Endothelial cell of umbilical vein (primary cell): ENCODE measurements at regions not wholly inside any gene's neighbourhood (a gene's known extent, or its start where the extent isn't known, plus 50 kb on each side); places are given as distances from the start of the nearest gene placed in this dataset.

Source experiments
- BruUV-seq: library from RNA; stranded (reverse); fragments of 400-500 nt; replicated peaks from 2 replicates; lab custom pipeline; 2021; lab: Mats Ljungman, UMichigan
- CTCF ChIA-PET: fragments of 300-600, 350-600 bp; sonication (Branson Sonifier 250); formaldehyde crosslinking; loops from one replicate; lab custom pipeline; 2021; ENCODE audit warnings: antibody characterized with exemption, inconsistent platforms; lab: Charles Lee
- POLR2A ChIA-PET: fragments of 300-600, 350-600 bp; sonication (Branson Sonifier 250); formaldehyde crosslinking; loops from one replicate; lab custom pipeline; 2021; ENCODE audit warnings: antibody characterized with exemption, inconsistent platforms; lab: Charles Lee
- DNase-seq: peaks from one replicate; pipeline ENCODE4 v3.0.0-alpha.2; 2011; ENCODE audit warnings: low read depth, low spot score
- FAIRE-seq: peaks from 2 replicates; lab custom pipeline; 2011; peaks lifted over from hg19 to GRCh38; lab: Jason Lieb, UNC
- H2AFZ ChIP-seq: 2 replicates; pipeline ENCODE4 v1.6.0; 2012; ENCODE audit warnings: low read depth, low read length, control low read depth, inconsistent platforms
- H3K27ac ChIP-seq: 2 replicates; pipeline ENCODE4 v1.5.1; 2011; ENCODE audit warnings: low read depth, mild to moderate bottlenecking, control low read depth, low read length, moderate library complexity; ENCODE audit not compliant: insufficient read depth
- H3K27me3 ChIP-seq, 2 experiments: 2 replicates each; pipeline versions ENCODE4 v1.6.0 to v1.6.1; 2011; ENCODE audit warnings: low read length in 2 of 2, mixed read lengths in 1 of 2; ENCODE audit not compliant: control insufficient read depth in 2 of 2, insufficient read depth in 2 of 2
- H3K36me3 ChIP-seq, 2 experiments: 2 replicates in 1 of 2; 3 replicates in 1 of 2; pipeline ENCODE4 v1.5.1; 2011; ENCODE audit warnings: low read length in 2 of 2, mild to moderate bottlenecking in 1 of 2, moderate library complexity in 1 of 2; ENCODE audit not compliant: control insufficient read depth in 2 of 2, insufficient read depth in 2 of 2; ENCODE audit errors: extremely low read depth in 1 of 2
- H3K4me1 ChIP-seq: 3 replicates; pipeline ENCODE4 v1.5.1; 2011; ENCODE audit warnings: mild to moderate bottlenecking, low read length; ENCODE audit not compliant: control insufficient read depth, insufficient read depth; ENCODE audit errors: extremely low read depth
- H3K4me2 ChIP-seq: 2 replicates; pipeline ENCODE4 v1.6.1; 2011; ENCODE audit warnings: low read length, control low read depth, mixed read lengths; ENCODE audit not compliant: insufficient read depth
- H3K4me3 ChIP-seq, 3 experiments: fragments of 200-600 bp in 1 of 3; sonication (generic), shearing (Covaris generic) in 1 of 3; replicated peaks in 1 of 3; 2 replicates each; pipeline ENCODE4 v1.5.1; 2011 to 2016; ENCODE audit warnings: control low read depth in 3 of 3, low read length in 3 of 3, mild to moderate bottlenecking in 2 of 3, inconsistent platforms in 1 of 3, low read depth in 1 of 3, moderate library complexity in 1 of 3; ENCODE audit not compliant: insufficient read depth in 1 of 3
- H3K79me2 ChIP-seq: 2 replicates; pipeline ENCODE4 v1.6.0; 2012; ENCODE audit warnings: low read length, inconsistent platforms; ENCODE audit not compliant: control insufficient read depth, insufficient read depth
- H3K9ac ChIP-seq: replicated peaks from 2 replicates; pipeline ENCODE3; 2011; ENCODE audit warnings: low read length, control low read depth; ENCODE audit not compliant: insufficient read depth; ENCODE audit errors: extremely low read depth
- H3K9me1 ChIP-seq: replicated peaks from 3 replicates; pipeline ENCODE4 v1.6.0; 2011; ENCODE audit warnings: mild to moderate bottlenecking, low read length; ENCODE audit not compliant: control insufficient read depth, insufficient read depth; ENCODE audit errors: extremely low read depth
- H3K9me3 ChIP-seq: replicated peaks from 2 replicates; pipeline ENCODE4 v1.5.1; 2012; ENCODE audit warnings: low read length, inconsistent platforms; ENCODE audit not compliant: control insufficient read depth, insufficient read depth
- H4K20me1 ChIP-seq: replicated peaks from 2 replicates; pipeline ENCODE3; 2011; ENCODE audit warnings: mild to moderate bottlenecking, low read length; ENCODE audit not compliant: control insufficient read depth, insufficient read depth; ENCODE audit errors: extremely low read depth
- CTCF ChIP-seq, 2 donors: IDR thresholded peaks; 1 replicate in 1 of 2; 2 replicates in 1 of 2; pipeline ENCODE4 v1.5.1; 2011; ENCODE audit warnings: low read length in 2 of 2, mild to moderate bottlenecking in 2 of 2, moderate library complexity in 2 of 2, control low read depth in 1 of 2, inconsistent platforms in 1 of 2, low read depth in 1 of 2; ENCODE audit not compliant: insufficient read depth in 1 of 2; ENCODE audit errors: extremely low read depth in 1 of 2
- EZH2 ChIP-seq: IDR thresholded peaks from 2 replicates; pipeline ENCODE4 v1.6.1; 2012; ENCODE audit warnings: borderline replicate concordance, low read depth, mild to moderate bottlenecking, moderate library complexity, low read length, inconsistent platforms; ENCODE audit not compliant: severe bottlenecking
- FOS ChIP-seq: IDR thresholded peaks from 2 replicates; pipeline ENCODE4 v1.6.1; 2011; ENCODE audit warnings: mild to moderate bottlenecking, low read length, moderate library complexity, borderline replicate concordance; ENCODE audit not compliant: insufficient read depth
- GATA2 ChIP-seq: IDR thresholded peaks from 2 replicates; pipeline ENCODE4 v1.7.0; 2011; ENCODE audit warnings: low read depth, mild to moderate bottlenecking, moderate library complexity, mixed read lengths, low read length; ENCODE audit not compliant: insufficient read length, insufficient read depth
- JUN ChIP-seq: IDR thresholded peaks from 2 replicates; pipeline ENCODE4 v1.6.1; 2011; ENCODE audit warnings: borderline replicate concordance, low read depth; ENCODE audit not compliant: insufficient read length, insufficient read depth
- MYC ChIP-seq: IDR thresholded peaks from one replicate; pipeline ENCODE4 v1.6.1; 2011; ENCODE audit warnings: mild to moderate bottlenecking, low read depth, low read length
- POLR2A ChIP-seq: IDR thresholded peaks from 2 replicates; pipeline ENCODE4 v1.6.1; 2012; ENCODE audit warnings: low read depth, mild to moderate bottlenecking, control low read depth, low read length
- POLR2AphosphoS5 ChIP-seq: IDR thresholded peaks from 2 replicates; pipeline ENCODE4 v1.6.1; 2012; ENCODE audit warnings: low read depth, mild to moderate bottlenecking, control low read depth, low read length, moderate library complexity; ENCODE audit not compliant: insufficient read depth
- dilution Hi-C: fragments of 300-500 bp; cut with MboI; formaldehyde crosslinking; loops from one replicate; pipeline ENCODE4 v1.15.0; 2019; ENCODE audit warnings: low sequenced_read_pairs; ENCODE audit not compliant: extremely low pct_ligation_motif_present
- intact Hi-C: fragments of 100-400 bp; cut with micrococcal nuclease; formaldehyde crosslinking; loops from one replicate; pipeline ENCODE4 v1.10.0; 2022
- TF ChIP-seq, protein P1 (sequence below): IDR thresholded peaks from 2 replicates; pipeline ENCODE4 v1.6.1; 2011; ENCODE audit not compliant: insufficient read depth, insufficient read length

- no TSS peak for BruUV-seq
- Histone ChIP-seq H3K27me3 (peaks cover 0 to 2% of the 10 kb centered on the region in 2 experiments), H3K9ac (no peak overlapping the region), H4K20me1 (no peaks in the 10 kb centered on the region), H3K27ac (no peak overlapping the region), H3K79me2 (no peaks in the 10 kb centered on the region), H3K4me3 (no peak overlapping the region), H3K9me1 (no peaks in the 10 kb centered on the region), H3K36me3 (no peaks in the 10 kb centered on the region), H3K9me3 (no peaks in the 10 kb centered on the region), H2AFZ (no peak overlapping the region), H3K4me1 (no peaks in the 10 kb centered on the region), H3K4me2 (no peak overlapping the region)
- no peak for DNase-seq
- ChIA-PET POLR2A (no interaction called here), CTCF (interaction anchor here (1.8 kb wide), 1 partner anchor 9 kb away, joined by 7 read pairs; no protein-coding TSS in a partner anchor)
- dilution Hi-C loops, result no loop called here
- intact Hi-C loops, result no loop called here
- TF ChIP-seq EZH2 (no peak), FOS (no peak), MYC (no peak), GATA2 (no peak)
- FAIRE-seq, result no peak
Observed at GRCh38 chr4:147309434-147309833, 171.5 kb upstream of the EDNRA start.

GRCh38 chr4:147310312-147310711, 170.6 kb upstream of the EDNRA start:
- POLR2A ChIA-PET, result no interaction called here
- no peaks in the 10 kb centered on the region for H3K4me1 ChIP-seq
- intact Hi-C loops (no loop called here), dilution Hi-C loops (no loop called here)
- H3K4me3 ChIP-seq, result no peak overlapping the region
- no peak overlapping the region for H2AFZ ChIP-seq
- no peaks in the 10 kb centered on the region for H4K20me1 ChIP-seq
- H3K9ac ChIP-seq, result no peak overlapping the region
- H3K27ac ChIP-seq, result no peak overlapping the region
- BruUV-seq, result no TSS peak
- no peak for DNase-seq
- peaks cover 0 to 2% of the 10 kb centered on the region in 2 experiments for H3K27me3 ChIP-seq
- CTCF ChIA-PET, result no interaction called here
- H3K79me2 ChIP-seq, result no peaks in the 10 kb centered on the region
- TF ChIP-seq MYC (no peak), EZH2 (no peak), FOS (no peak), POLR2A (no peak), POLR2AphosphoS5 (no peak), CTCF (IDR thresholded peaks at IDR 0.05; ENCODE audit: extremely low read depth in 1 of 2, insufficient read depth in 1 of 2, low read depth in 1 of 2, low read length in 2 of 2) (no peak), GATA2 (no peak), JUN (no peak)
- TF ChIP-seq, protein P1, sequence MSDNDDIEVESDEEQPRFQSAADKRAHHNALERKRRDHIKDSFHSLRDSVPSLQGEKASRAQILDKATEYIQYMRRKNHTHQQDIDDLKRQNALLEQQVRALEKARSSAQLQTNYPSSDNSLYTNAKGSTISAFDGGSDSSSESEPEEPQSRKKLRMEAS, result no peak
- no peaks in the 10 kb centered on the region for H3K9me3 ChIP-seq
- no peaks in the 10 kb centered on the region for H3K9me1 ChIP-seq
- no peaks in the 10 kb centered on the region for H3K36me3 ChIP-seq
- H3K4me2 ChIP-seq, result no peak overlapping the region
- no peak for FAIRE-seq
